ENCODE measurements at regions not wholly inside any gene's neighbourhood (a gene's known extent, or its start where the extent isn't known, plus 50 kb on each side); places are given as distances from the start of the nearest gene placed in this dataset.

DNA sequence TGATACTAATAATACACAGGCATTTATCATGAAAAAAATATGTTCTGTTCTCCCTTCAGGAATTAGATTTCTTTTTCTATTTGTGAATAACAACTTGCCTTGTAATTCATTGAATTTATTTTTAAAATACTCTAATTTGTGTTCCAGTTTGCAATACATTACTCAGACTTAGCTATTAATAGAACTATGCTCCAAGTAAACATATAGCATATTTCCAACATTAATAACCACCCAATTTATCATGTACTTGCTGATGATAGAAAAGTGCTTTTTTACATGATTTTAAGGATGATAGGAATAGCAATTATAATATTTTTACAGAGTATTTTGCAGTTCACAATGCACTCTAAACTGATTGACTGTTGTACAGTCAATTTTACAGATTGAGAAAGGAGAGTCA, 338.8 kb upstream of the SEMA3D start:
- TF ChIP-seq, protein P1, sequence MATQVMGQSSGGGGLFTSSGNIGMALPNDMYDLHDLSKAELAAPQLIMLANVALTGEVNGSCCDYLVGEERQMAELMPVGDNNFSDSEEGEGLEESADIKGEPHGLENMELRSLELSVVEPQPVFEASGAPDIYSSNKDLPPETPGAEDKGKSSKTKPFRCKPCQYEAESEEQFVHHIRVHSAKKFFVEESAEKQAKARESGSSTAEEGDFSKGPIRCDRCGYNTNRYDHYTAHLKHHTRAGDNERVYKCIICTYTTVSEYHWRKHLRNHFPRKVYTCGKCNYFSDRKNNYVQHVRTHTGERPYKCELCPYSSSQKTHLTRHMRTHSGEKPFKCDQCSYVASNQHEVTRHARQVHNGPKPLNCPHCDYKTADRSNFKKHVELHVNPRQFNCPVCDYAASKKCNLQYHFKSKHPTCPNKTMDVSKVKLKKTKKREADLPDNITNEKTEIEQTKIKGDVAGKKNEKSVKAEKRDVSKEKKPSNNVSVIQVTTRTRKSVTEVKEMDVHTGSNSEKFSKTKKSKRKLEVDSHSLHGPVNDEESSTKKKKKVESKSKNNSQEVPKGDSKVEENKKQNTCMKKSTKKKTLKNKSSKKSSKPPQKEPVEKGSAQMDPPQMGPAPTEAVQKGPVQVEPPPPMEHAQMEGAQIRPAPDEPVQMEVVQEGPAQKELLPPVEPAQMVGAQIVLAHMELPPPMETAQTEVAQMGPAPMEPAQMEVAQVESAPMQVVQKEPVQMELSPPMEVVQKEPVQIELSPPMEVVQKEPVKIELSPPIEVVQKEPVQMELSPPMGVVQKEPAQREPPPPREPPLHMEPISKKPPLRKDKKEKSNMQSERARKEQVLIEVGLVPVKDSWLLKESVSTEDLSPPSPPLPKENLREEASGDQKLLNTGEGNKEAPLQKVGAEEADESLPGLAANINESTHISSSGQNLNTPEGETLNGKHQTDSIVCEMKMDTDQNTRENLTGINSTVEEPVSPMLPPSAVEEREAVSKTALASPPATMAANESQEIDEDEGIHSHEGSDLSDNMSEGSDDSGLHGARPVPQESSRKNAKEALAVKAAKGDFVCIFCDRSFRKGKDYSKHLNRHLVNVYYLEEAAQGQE (IDR thresholded peaks at IDR 0.05; ENCODE audit: low read depth), result no peak
- TF ChIP-seq TAF1 (IDR thresholded peaks at IDR 0.05; ENCODE audit: low read depth), result no peak
- no peak for TF ChIP-seq CEBPB (IDR thresholded peaks at IDR 0.05)
- TF ChIP-seq, protein P2, sequence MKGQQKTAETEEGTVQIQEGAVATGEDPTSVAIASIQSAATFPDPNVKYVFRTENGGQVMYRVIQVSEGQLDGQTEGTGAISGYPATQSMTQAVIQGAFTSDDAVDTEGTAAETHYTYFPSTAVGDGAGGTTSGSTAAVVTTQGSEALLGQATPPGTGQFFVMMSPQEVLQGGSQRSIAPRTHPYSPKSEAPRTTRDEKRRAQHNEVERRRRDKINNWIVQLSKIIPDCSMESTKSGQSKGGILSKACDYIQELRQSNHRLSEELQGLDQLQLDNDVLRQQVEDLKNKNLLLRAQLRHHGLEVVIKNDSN (IDR thresholded peaks at IDR 0.05), result no peak
- TF ChIP-seq TEAD4 (IDR thresholded peaks at IDR 0.05), result no peak
- TF ChIP-seq YY1 (IDR thresholded peaks at IDR 0.05; ENCODE audit: low read depth), result no peak
- TF ChIP-seq EP300 (IDR thresholded peaks at IDR 0.05; ENCODE audit: borderline replicate concordance), result no peak
- TF ChIP-seq RAD21 (IDR thresholded peaks at IDR 0.05; ENCODE audit: low read depth), result no peak
- no peak for TF ChIP-seq NFIC (IDR thresholded peaks at IDR 0.05)
- no peak for TF ChIP-seq CREB1 (IDR thresholded peaks at IDR 0.05; ENCODE audit: low read depth)
- TF ChIP-seq ZBTB7A (IDR thresholded peaks at IDR 0.05; ENCODE audit: low read depth), result no peak
- TF ChIP-seq, protein P3, sequence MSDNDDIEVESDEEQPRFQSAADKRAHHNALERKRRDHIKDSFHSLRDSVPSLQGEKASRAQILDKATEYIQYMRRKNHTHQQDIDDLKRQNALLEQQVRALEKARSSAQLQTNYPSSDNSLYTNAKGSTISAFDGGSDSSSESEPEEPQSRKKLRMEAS (IDR thresholded peaks at IDR 0.05), result no peak
- TF ChIP-seq EGR1 (IDR thresholded peaks at IDR 0.05), result no peak
- TF ChIP-seq FOXM1 (IDR thresholded peaks at IDR 0.05; ENCODE audit: borderline replicate concordance, low read depth), result no peak

Data from Ishikawa (cell line).